GM12874 (cell line): ENCODE measurements at regions not wholly inside any gene's neighbourhood (a gene's known extent, or its start where the extent isn't known, plus 50 kb on each side); places are given as distances from the start of the nearest gene placed in this dataset.

Experiments
- TF ChIP-seq, protein P1 (sequence below): IDR thresholded peaks from 2 replicates; pipeline ENCODE4 v1.5.1; 2011; ENCODE audit warnings: low read depth, mild to moderate bottlenecking, control low read depth, low read length, moderate library complexity; ENCODE audit not compliant: insufficient read depth

- TF ChIP-seq, protein P1, sequence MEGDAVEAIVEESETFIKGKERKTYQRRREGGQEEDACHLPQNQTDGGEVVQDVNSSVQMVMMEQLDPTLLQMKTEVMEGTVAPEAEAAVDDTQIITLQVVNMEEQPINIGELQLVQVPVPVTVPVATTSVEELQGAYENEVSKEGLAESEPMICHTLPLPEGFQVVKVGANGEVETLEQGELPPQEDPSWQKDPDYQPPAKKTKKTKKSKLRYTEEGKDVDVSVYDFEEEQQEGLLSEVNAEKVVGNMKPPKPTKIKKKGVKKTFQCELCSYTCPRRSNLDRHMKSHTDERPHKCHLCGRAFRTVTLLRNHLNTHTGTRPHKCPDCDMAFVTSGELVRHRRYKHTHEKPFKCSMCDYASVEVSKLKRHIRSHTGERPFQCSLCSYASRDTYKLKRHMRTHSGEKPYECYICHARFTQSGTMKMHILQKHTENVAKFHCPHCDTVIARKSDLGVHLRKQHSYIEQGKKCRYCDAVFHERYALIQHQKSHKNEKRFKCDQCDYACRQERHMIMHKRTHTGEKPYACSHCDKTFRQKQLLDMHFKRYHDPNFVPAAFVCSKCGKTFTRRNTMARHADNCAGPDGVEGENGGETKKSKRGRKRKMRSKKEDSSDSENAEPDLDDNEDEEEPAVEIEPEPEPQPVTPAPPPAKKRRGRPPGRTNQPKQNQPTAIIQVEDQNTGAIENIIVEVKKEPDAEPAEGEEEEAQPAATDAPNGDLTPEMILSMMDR: no peak
Observed at GRCh38 chr20:52841003-52841402, 131.2 kb upstream of the TSHZ2 start.

GRCh38 chr20:52840041-52840440 lies 132.1 kb upstream of the TSHZ2 start:
- TF ChIP-seq, protein P1: no peak

GRCh38 chr20:52838510-52839241 lies 133.5 kb upstream of the TSHZ2 start:
- TF ChIP-seq, protein P1: no peak

GRCh38 chr20:52837378-52837777 lies 134.8 kb upstream of the TSHZ2 start:
- TF ChIP-seq, protein P1: no peak

DNA sequence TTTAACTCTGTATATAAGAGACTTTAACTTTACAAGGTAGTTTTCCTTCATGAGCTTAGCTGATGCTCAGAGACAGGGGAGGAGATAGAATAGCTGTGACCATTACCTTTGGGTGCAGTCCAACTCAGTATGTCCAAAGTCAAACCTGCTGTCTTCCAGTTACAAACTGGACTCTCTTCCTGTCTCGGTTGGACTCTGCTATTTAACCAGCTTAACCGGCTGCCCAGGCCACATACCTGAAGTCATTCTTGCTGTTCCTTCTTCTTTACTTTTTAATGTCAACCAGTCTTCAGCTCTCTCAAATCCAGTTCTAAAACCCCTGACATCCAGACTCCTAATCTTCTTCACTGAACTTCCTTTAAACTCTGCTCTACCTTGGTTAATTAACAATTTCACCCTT lies 138.3 kb upstream of the TSHZ2 start:
- TF ChIP-seq, protein P1: no peak

DNA sequence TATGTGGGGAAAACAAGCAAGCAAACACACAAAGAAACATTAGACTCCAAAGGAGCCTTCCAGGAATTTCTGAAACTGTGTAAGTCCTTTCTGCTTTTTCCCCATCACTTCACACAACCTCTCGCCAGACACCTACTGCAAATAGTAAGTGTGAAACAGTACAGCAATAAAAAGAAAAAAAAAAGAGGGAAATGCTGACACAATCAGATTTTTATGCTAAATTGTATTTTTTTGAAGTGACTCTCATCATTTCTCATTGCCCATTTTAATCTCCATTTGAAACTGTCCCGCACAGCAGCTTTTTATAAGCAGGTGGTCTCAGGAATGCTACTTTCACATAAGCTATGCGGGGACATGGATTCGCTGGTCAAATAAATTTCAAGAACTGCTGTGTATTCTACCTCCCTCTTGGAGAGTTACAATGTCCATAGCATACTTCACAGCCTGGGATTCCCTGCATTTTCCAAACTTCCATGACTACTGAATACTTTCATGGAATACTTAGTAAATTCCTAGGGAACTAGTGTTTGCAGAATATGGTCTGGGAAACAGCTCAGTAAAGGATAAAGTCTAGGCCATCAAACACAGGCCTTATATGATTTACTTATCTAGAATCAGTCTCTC lies 139.9 kb upstream of the TSHZ2 start:
- TF ChIP-seq, protein P1: no peak

DNA sequence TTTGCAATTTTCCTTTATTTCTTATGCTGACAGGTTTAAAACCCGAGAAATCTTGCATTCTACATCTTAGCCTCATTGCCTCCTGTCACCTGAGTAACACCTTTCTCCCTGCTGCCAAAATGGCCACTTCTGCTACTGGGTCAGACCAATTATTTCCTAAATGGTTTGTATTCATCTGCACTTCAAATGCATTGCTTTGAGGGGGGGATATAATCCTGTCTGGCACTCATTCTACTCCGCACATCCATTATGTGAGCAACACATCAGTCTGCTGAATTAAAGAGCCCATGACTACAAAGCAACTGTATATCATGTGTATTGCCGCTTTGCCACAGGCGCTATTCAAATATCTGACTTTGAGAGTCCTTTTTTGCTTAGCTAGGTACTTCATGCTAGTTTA lies 141.6 kb upstream of the TSHZ2 start:
- TF ChIP-seq, protein P1: no peak
